RWPE1 (cell line): ENCODE measurements at regions not wholly inside any gene's neighbourhood (a gene's known extent, or its start where the extent isn't known, plus 50 kb on each side); places are given as distances from the start of the nearest gene placed in this dataset.

ENCODE experiments used
- CTCF ChIA-PET: fragments of 350-600 bp; sonication (Branson Sonifier 250); formaldehyde crosslinking; extraction: SDS; loops from one replicate; lab custom pipeline; 2021; lab: Yijun Ruan, JAX
- POLR2A ChIA-PET: fragments of 400-600 bp; formaldehyde crosslinking; extraction: SDS; loops from one replicate; lab custom pipeline; 2020; ENCODE audit warnings: antibody characterized with exemption; ENCODE audit not compliant: low non-redundant PET; lab: Yijun Ruan, JAX
- DNase-seq: peaks from one replicate; pipeline ENCODE4 v3.0.0; 2012; ENCODE audit warnings: low spot score
- H3K27ac ChIP-seq: fragments of 450-650 bp; 2 replicates; pipeline ENCODE4 v1.5.1; 2017
- TF ChIP-seq, protein P1 (sequence below): fragments of 450-650 bp; conservative IDR thresholded peaks from 2 replicates; pipeline ENCODE4 v1.5.1; 2017; ENCODE audit warnings: low read depth, mild to moderate bottlenecking

DNA sequence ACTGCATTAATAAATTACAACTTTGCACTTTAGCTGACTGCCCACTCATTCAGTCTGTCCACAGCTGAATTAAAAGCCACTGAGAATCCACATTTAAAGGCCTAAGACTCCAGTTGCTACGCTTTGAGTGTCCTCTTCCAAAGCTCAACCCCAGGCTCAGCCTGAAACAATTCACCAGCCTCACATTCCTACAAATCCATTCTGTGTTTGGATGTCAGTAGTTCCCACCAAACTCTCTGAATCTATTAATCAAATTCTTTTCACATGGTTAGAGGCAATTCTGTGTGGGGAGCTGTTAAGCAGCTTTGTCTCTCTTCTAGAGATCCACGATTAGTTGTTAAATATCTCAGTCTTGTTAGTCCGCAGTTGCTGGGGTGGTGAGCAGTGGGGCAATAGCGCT is 116.8 kb upstream of the UBE2E2 start:
- POLR2A ChIA-PET = no interaction called here
- TF ChIP-seq, protein P1, sequence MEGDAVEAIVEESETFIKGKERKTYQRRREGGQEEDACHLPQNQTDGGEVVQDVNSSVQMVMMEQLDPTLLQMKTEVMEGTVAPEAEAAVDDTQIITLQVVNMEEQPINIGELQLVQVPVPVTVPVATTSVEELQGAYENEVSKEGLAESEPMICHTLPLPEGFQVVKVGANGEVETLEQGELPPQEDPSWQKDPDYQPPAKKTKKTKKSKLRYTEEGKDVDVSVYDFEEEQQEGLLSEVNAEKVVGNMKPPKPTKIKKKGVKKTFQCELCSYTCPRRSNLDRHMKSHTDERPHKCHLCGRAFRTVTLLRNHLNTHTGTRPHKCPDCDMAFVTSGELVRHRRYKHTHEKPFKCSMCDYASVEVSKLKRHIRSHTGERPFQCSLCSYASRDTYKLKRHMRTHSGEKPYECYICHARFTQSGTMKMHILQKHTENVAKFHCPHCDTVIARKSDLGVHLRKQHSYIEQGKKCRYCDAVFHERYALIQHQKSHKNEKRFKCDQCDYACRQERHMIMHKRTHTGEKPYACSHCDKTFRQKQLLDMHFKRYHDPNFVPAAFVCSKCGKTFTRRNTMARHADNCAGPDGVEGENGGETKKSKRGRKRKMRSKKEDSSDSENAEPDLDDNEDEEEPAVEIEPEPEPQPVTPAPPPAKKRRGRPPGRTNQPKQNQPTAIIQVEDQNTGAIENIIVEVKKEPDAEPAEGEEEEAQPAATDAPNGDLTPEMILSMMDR = no peak
- no peak for DNase-seq
- CTCF ChIA-PET = no interaction called here
- no peak overlapping the region for H3K27ac ChIP-seq

DNA sequence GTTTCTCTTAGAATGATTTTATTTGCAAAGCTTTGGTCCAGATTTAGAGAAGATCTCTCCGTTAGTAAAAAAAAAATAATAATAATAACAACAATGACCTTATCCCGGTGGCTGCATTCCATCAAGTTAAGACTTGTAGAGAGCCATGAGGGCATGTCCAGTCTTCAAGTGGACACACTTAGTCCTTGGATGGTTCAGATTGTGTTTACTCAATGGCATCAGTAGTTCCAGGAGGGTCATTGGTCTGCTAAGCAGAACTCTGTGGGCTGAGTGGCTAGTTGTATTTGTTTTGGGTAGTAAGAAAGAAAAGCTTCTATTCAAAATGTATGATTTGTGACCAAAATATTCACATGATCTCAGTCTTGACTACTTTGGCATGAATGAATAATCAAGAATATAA is 116.3 kb upstream of the UBE2E2 start:
- TF ChIP-seq, protein P1 = no peak
- ChIA-PET POLR2A (no interaction called here), CTCF (no interaction called here)
- DNase-seq = no peak
- no peak overlapping the region for H3K27ac ChIP-seq

DNA sequence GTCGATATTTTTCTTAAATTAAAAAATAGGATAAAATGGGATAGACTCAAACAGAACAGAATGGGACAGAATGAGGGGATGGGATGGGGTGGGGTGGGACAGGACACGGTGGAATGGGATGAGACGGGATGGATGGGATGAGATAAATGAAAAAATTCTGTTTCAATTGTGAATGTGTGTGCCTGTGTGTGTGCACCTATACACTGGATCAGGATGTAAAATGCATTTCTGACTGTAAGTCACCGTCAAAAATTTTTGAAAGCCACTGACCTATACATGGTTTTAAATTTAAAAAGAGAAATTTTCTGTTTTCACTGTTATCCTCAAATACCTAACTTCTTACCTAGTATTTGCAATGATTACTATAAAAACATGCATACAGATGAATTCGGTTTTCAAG is 108.7 kb upstream of the UBE2E2 start:
- CTCF ChIA-PET = no interaction called here
- no peak for DNase-seq
- no peak overlapping the region for H3K27ac ChIP-seq
- POLR2A ChIA-PET = no interaction called here
- TF ChIP-seq, protein P1 = no peak

DNA sequence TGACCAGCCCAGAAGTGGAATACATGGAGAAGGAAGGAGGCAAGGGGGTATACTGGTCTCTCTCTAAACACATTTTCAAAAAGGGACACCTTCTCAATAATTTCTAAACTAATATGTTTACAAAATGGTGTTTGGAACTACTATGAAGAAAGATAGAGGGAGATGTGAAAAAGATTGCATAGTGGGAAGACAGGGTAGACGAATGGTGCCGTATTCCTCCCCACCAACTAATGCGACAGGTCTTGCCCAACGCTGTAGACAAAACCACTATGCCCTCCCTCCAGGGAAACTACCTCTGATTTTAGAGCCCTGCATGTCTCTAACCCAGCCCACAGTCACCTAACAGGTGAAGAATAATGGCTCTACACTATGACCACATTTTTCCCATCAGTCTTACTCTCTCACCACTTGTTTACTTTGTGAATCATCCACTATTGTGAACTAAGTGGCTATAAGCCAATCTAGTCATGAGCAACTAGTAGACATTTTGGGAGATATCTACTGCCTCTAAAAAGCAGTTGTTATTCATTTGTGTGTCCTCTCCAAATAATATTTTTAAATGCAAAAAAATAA is 108.2 kb upstream of the UBE2E2 start:
- POLR2A ChIA-PET = no interaction called here
- DNase-seq = peak; percentile 71

DNA sequence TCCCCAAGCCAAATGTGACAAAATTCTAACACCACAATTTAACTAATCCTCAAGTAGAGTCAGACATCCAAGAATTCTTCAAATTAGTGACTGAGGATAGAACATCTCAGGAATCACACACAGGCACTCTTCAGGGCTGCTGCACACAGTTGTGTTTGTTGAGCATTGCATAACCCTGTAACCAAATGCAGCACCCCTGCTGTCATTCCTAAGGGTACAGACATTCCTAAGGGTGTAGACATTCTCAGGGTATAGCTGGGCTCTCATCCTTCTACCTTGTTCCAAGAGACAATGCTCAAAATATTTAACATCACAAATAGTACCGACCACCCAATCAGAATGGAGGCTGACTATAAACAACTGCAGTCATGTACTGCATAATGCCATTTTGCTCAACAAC is 107.1 kb upstream of the UBE2E2 start:
- TF ChIP-seq, protein P1 = no peak
- CTCF ChIA-PET = no interaction called here
- no peak for DNase-seq
- no peak overlapping the region for H3K27ac ChIP-seq
- POLR2A ChIA-PET = no interaction called here

More for the DNA sequence above, 108.2 kb upstream of the UBE2E2 start:
- CTCF ChIA-PET = no interaction called here
- no peak overlapping the region for H3K27ac ChIP-seq
- TF ChIP-seq, protein P1 = no peak

DNA sequence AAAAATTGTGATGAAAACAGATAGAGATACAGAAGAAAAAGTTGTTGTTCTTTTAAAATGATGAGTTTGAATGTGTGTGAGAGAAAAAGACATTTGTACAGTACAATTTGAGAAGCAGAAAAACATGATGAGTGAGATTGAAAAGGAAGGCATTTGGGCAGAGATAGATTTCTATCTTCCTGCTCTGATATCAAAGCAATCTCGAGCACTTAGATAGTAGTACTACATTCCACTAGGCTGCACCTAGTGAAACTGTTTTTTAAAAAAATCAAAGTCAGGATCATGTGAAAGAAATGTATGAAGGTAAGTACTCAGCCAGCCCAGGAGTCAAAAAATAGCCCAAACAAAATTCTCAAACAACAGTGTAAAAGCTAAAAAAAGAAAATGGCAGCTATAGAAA is 104.1 kb upstream of the UBE2E2 start:
- CTCF ChIA-PET = interaction anchor here (0.7 kb wide), 1 partner anchor 150 kb away, joined by 4 read pairs; no protein-coding TSS in a partner anchor
- TF ChIP-seq, protein P1 = no peak
- no peak for DNase-seq
- no peak overlapping the region for H3K27ac ChIP-seq
- POLR2A ChIA-PET = interaction anchor here (0.5 kb wide), 1 partner anchor 11 kb away, joined by 3 read pairs; no protein-coding TSS in a partner anchor
